ENCODE measurements at regions not wholly inside any gene's neighbourhood (a gene's known extent, or its start where the extent isn't known, plus 50 kb on each side); places are given as distances from the start of the nearest gene placed in this dataset.

DNA sequence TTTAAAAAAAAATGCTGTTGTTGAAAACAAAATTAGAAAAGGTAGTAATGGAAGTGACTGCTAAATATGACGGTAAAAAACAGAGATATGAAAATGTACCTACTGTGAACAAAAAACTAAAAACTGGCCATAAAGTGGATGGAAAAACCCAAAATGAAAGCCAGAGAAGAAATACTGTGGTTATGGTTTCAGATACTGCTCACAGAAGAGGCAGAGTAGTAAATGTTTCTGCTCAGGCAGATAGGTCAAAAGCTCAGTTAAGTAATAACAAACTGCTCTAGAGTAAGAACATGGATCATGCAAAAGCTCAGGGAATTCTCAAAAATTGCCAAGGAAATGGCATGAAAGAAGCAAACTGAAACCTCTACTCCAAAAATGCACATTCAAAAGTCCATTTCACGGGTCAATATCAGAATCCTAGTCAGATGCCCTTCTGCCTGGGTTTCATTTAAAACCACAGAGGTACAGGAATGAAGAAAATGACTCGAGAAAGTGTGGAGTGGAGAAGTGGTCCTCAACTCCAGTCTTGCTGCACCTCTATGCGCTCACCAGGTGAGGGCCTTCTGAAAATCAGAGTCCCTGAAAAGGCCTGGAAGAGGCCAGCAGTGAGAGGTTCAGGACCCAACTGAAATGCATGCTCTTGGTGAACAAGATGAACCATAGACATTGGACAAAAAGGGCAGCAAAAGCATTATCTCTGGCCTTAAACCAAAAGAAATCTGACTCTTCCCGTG lies 315.0 kb upstream of the SPRY2 start:
- Histone ChIP-seq H3K4me3 (ENCODE audit: low read length) (no peak overlapping the region), H3K79me2 (replicated peaks; ENCODE audit: insufficient read depth, low read length) (no peaks in the 10 kb centered on the region), H3K9me2 (ENCODE audit: insufficient read depth, low read length) (no peaks in the 10 kb centered on the region), H3K9ac (ENCODE audit: low read length) (no peak overlapping the region), H3K4me2 (ENCODE audit: low read length) (no peak overlapping the region), H3K36me3 (ENCODE audit: insufficient read depth, low read length) (no peaks in the 10 kb centered on the region), H2AFZ (ENCODE audit: low read depth, low read length) (no peak overlapping the region), H3K27ac (ENCODE audit: low read length) (no peak overlapping the region), H3K9me3 (ENCODE audit: low read length) (no peaks in the 10 kb centered on the region), H4K20me1 (ENCODE audit: insufficient read depth) (no peaks in the 10 kb centered on the region), H3K27me3 (ENCODE audit: insufficient read depth, low read depth, low read length) (no peaks in the 10 kb centered on the region), H3F3A (ENCODE audit: insufficient read depth, low read length, poor library complexity, severe bottlenecking) (no peaks in the 10 kb centered on the region)
- TF ChIP-seq, protein P1, sequence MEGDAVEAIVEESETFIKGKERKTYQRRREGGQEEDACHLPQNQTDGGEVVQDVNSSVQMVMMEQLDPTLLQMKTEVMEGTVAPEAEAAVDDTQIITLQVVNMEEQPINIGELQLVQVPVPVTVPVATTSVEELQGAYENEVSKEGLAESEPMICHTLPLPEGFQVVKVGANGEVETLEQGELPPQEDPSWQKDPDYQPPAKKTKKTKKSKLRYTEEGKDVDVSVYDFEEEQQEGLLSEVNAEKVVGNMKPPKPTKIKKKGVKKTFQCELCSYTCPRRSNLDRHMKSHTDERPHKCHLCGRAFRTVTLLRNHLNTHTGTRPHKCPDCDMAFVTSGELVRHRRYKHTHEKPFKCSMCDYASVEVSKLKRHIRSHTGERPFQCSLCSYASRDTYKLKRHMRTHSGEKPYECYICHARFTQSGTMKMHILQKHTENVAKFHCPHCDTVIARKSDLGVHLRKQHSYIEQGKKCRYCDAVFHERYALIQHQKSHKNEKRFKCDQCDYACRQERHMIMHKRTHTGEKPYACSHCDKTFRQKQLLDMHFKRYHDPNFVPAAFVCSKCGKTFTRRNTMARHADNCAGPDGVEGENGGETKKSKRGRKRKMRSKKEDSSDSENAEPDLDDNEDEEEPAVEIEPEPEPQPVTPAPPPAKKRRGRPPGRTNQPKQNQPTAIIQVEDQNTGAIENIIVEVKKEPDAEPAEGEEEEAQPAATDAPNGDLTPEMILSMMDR (IDR thresholded peaks at IDR 0.05; ENCODE audit: poor library complexity, severe bottlenecking): no peak

DNA sequence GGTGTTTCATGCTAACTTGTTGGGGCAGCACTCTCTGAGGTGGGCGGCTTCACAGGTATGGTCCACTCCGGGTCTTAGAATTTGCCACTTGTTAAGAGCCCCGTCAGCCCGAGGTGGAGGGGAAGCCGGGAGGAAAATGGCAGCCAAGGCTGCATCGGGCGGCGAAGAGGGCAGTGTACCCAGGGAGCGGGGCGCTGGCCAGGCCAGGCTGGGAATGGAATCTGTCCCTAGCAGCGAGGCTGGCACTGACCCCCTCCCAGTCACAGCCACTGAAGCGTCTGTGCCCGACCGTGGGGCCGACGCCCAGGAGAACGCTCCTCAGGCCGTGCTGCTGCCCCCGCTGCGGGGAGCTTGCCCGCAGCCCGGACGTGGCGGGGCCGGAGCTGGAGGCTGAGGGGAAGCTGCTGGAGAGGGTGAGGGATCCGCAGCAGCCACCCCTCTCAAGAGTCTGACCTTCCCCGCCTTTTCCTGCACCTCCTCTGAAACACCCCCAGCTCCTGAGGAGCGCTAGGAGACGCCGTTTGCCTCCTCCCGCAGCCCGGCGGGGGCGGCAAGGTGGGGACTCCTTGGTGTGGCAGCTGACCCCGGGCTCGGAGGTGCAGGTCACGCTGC lies 313.8 kb upstream of the SPRY2 start:
- H3K79me2 ChIP-seq (replicated peaks; ENCODE audit: insufficient read depth, low read length): no peaks in the 10 kb centered on the region
- H3K9me2 ChIP-seq (ENCODE audit: insufficient read depth, low read length): no peaks in the 10 kb centered on the region
- no peak overlapping the region for H3K9ac ChIP-seq (ENCODE audit: low read length)
- no peaks in the 10 kb centered on the region for H3K27me3 ChIP-seq (ENCODE audit: insufficient read depth, low read depth, low read length)
- H3F3A ChIP-seq (ENCODE audit: insufficient read depth, low read length, poor library complexity, severe bottlenecking): no peaks in the 10 kb centered on the region
- no peaks in the 10 kb centered on the region for H3K36me3 ChIP-seq (ENCODE audit: insufficient read depth, low read length)
- H3K27ac ChIP-seq (ENCODE audit: low read length): no peak overlapping the region
- TF ChIP-seq EP300 (conservative IDR thresholded peaks at IDR 0.05; ENCODE audit: poor library complexity, severe bottlenecking) (no peak), POLR2AphosphoS5 (IDR thresholded peaks at IDR 0.05) (no peak)
- TF ChIP-seq, protein P2, sequence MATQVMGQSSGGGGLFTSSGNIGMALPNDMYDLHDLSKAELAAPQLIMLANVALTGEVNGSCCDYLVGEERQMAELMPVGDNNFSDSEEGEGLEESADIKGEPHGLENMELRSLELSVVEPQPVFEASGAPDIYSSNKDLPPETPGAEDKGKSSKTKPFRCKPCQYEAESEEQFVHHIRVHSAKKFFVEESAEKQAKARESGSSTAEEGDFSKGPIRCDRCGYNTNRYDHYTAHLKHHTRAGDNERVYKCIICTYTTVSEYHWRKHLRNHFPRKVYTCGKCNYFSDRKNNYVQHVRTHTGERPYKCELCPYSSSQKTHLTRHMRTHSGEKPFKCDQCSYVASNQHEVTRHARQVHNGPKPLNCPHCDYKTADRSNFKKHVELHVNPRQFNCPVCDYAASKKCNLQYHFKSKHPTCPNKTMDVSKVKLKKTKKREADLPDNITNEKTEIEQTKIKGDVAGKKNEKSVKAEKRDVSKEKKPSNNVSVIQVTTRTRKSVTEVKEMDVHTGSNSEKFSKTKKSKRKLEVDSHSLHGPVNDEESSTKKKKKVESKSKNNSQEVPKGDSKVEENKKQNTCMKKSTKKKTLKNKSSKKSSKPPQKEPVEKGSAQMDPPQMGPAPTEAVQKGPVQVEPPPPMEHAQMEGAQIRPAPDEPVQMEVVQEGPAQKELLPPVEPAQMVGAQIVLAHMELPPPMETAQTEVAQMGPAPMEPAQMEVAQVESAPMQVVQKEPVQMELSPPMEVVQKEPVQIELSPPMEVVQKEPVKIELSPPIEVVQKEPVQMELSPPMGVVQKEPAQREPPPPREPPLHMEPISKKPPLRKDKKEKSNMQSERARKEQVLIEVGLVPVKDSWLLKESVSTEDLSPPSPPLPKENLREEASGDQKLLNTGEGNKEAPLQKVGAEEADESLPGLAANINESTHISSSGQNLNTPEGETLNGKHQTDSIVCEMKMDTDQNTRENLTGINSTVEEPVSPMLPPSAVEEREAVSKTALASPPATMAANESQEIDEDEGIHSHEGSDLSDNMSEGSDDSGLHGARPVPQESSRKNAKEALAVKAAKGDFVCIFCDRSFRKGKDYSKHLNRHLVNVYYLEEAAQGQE (IDR thresholded peaks at IDR 0.05; ENCODE audit: borderline replicate concordance): no peak
- no peak overlapping the region for H3K4me2 ChIP-seq (ENCODE audit: low read length)
- H2AFZ ChIP-seq (ENCODE audit: low read depth, low read length): no peak overlapping the region
- no peaks in the 10 kb centered on the region for H3K9me3 ChIP-seq (ENCODE audit: low read length)
- no peaks in the 10 kb centered on the region for H4K20me1 ChIP-seq (ENCODE audit: insufficient read depth)
- H3K4me3 ChIP-seq (ENCODE audit: low read length): no peak overlapping the region

DNA sequence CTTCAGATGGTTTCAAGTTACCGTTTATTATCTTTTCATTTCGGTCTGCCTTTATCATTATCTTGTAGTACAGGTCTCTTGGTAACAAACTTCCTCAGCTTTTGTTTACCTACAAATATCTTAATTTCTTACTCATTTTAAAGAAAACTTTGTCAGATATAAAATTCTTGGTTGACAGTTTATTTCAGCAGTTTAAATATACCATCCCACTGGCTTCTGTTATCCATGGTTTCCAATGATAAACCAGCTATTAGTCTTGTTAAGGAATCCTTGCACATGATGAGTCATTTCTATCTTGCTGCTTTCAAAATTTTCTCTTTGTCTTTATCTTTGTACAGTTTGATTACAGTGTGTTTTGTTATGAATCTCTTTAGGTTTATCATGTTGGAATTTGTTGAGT lies 308.3 kb upstream of the SPRY2 start:
- H3K4me3 ChIP-seq (ENCODE audit: low read length): no peak overlapping the region
- no peaks in the 10 kb centered on the region for H3K27me3 ChIP-seq (ENCODE audit: insufficient read depth, low read depth, low read length)
- no peak overlapping the region for H3K9ac ChIP-seq (ENCODE audit: low read length)
- peaks cover 2% of the 10 kb centered on the region for H3K9me3 ChIP-seq (ENCODE audit: low read length)
- no peaks in the 10 kb centered on the region for H3K36me3 ChIP-seq (ENCODE audit: insufficient read depth, low read length)
- no peak overlapping the region for H2AFZ ChIP-seq (ENCODE audit: low read depth, low read length)
- TF ChIP-seq EZH2 (IDR thresholded peaks at IDR 0.05; ENCODE audit: borderline replicate concordance, insufficient read depth, low read length, poor library complexity, severe bottlenecking): no peak
- no peak for TF ChIP-seq TAF1 (IDR thresholded peaks at IDR 0.05; ENCODE audit: low read depth)
- no peak for TF ChIP-seq EP300 (conservative IDR thresholded peaks at IDR 0.05; ENCODE audit: poor library complexity, severe bottlenecking)
- no peak for TF ChIP-seq MXI1 (conservative IDR thresholded peaks at IDR 0.05; ENCODE audit: poor library complexity, severe bottlenecking)
- no peak for TF ChIP-seq RAD21 (conservative IDR thresholded peaks at IDR 0.05)
- TF ChIP-seq SMC3 (conservative IDR thresholded peaks at IDR 0.05; ENCODE audit: poor library complexity): no peak
- TF ChIP-seq, protein P1 (IDR thresholded peaks at IDR 0.05; ENCODE audit: poor library complexity, severe bottlenecking): no peak
- TF ChIP-seq POLR2AphosphoS5 (IDR thresholded peaks at IDR 0.05): no peak
- TF ChIP-seq, protein P2 (IDR thresholded peaks at IDR 0.05; ENCODE audit: borderline replicate concordance): no peak
- no peak overlapping the region for H3K4me2 ChIP-seq (ENCODE audit: low read length)
- H3K79me2 ChIP-seq (replicated peaks; ENCODE audit: insufficient read depth, low read length): no peaks in the 10 kb centered on the region
- no peaks in the 10 kb centered on the region for H4K20me1 ChIP-seq (ENCODE audit: insufficient read depth)
- no peak overlapping the region for H3K27ac ChIP-seq (ENCODE audit: low read length)
- no peaks in the 10 kb centered on the region for H3K9me2 ChIP-seq (ENCODE audit: insufficient read depth, low read length)
- H3F3A ChIP-seq (ENCODE audit: insufficient read depth, low read length, poor library complexity, severe bottlenecking): no peaks in the 10 kb centered on the region
